ENCODE measurements at regions not wholly inside any gene's neighbourhood (a gene's known extent, or its start where the extent isn't known, plus 50 kb on each side); places are given as distances from the start of the nearest gene placed in this dataset.

DNA sequence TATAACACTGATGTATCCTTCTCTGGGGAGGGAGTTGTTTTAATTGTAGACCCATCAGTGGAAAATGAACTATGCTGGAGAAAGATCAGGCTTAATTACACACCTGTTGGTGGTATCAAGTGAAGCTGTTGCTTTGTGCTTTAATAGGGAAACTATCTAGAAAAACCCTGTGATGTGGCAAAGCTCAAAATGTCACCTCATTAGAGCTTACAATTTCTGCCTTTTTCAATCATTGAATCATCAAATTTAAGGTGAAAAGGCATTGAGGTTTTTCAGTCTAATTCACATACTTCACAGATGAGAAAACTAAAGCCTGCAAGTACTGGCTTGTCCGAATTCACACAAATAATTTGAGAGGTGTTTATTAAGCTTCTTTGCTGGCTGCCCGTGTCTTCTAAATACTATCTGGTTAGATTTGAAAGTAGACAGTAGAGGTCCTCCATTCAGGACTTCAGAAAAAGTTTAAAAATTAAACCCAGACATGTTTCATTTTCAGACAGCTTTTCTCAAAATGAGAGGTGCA, 143.3 kb upstream of the MAP3K7 start:
- no peak for DNase-seq (ENCODE audit: low read depth in 3 of 3)

DNA sequence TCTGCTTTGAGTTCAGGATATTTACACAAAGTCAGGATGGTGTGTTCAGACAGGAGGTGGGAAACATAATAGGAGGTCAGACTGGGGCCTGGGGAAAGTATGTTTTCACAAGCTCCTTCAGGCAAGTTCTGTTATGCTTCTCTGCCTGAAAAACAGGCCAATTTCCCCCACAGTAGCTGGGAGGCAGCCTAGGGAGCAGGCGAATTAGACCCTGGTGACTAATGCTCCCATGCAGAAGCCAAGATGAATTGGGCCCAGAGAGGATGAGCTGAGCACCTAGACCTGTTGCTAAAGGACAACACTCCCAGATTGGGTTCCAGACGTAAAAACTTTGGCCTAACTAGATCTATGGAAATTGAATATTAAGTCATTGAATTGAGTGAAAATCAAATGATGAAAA, 142.2 kb upstream of the MAP3K7 start:
- DNase-seq (ENCODE audit: low read depth in 3 of 3) = no peak

DNA sequence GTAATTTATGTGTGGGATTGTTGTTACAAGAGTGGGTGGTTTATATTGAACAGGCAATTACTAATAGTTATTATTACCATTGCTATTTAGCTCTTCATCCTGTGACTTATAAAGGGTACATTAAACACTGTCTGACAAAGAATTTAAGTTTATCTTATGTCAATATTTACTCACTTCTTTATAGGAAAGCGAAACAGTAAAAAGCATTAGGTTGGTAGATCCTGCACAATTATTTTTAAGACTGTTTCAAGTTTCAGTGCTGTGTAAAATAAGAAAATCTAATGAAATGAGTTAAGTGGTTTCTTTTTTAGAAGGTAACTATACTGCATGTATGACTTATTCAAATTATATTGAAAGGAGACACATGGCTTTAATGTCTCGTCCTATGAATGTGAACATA, 135.8 kb upstream of the MAP3K7 start:
- DNase-seq (ENCODE audit: low read depth in 3 of 3) = no peak

DNA sequence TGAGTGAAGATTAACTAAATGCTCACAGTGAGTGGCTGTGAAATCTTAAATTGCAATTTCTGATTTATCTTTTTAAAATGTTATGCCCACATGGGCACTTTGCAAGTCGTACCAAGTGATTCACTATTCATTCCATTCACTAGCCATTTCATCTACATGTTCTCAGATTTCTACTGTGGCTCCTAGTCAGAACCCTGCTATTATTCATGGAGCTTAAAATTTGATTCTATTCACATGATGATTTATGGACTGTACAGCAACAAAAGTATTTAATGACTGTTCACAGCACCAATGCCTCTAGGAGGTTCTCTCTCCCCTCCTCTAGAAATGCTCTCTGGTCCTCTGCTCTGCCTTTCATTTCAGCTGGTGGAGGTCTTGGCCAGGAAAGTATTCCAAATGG, 133.5 kb upstream of the MAP3K7 start:
- DNase-seq (ENCODE audit: low read depth in 3 of 3) = no peak

DNA sequence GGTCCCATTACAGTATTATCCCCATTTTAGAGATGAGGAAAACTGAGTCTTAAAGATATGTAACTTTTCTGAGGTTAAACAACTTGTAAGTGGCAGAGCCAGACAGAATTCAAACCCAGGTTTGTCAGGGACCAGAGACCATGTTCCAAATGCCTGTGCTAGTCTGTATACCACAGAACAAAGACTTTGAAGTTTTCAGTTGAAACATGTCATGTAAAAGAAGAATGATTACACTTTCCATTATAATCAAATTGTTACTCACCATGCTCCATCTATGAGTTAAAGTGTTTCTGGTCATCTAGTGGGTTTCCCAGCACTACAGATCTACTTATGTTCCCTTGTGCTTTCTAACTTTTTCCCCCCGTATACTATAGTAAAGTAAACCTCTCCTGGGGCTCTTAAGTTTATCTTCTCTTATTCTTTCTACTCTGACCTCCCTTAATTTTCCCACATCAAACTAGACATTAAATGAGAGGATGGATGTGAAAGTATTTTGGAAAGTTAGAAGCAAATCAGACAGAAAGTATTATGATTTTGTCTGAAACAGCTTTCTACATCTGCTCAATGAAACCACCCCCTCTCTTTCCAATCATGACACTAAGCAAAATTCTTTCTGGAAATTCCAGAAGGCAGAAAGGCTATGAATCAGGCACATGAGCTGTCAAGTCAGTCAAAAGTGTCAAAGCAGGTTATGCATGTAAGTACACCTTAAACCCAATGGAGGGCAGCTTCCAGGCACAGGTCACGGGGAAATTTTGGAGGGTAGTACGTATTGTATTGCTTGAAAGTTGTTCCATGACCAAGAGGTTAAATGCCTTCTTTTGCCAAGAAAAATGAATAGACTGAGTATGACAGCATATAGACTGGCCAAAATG, 132.7 kb upstream of the MAP3K7 start:
- no peak for DNase-seq (ENCODE audit: low read depth in 3 of 3)

DNA sequence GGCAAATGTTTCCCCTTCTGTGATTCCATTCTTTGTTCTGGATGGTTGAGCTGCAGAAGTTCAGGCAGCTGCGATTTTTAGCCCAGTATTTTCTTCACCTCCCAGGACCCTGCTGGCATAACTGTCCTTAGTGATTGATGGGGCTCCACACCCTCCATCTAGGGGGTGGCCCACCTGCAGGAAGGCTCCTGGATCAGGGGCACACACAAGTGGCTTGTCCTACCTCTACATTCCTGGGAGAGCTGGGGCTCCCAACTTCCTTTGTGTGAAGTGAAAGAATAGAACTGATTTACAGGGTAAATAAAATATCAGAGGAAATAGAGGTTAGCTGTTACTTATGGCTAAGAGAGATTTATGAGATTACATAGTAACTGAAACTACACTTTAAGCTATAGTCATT, 129.5 kb upstream of the MAP3K7 start:
- no peak for DNase-seq (ENCODE audit: low read depth in 3 of 3)

DNA sequence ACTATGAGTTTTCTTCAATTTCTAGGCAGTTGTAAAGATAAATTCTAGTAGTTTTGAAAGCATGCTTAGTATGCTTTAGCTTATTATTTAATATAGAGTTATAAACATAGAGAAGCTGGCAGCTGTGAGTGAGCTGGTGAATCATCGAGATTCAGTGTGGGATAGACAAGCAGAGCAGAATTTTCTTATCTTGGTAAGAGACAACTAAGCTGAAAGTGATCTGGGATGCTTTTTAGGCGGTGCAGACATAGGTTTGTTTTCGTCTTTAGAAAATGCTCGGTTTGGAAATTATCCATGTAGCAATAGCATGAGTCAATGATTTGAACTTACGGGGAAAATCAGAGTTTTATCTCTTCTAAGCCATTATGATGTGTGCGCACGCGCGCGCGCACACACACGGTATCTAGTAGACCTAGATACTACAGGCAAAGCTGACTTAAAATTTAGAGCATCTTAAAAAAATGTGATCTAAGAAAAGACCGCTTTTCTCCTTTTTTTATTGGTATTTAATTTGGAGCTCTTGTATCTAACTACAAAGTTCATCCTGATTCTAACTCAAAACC, 128.3 kb upstream of the MAP3K7 start:
- no peak for DNase-seq (ENCODE audit: low read depth in 3 of 3)

DNA sequence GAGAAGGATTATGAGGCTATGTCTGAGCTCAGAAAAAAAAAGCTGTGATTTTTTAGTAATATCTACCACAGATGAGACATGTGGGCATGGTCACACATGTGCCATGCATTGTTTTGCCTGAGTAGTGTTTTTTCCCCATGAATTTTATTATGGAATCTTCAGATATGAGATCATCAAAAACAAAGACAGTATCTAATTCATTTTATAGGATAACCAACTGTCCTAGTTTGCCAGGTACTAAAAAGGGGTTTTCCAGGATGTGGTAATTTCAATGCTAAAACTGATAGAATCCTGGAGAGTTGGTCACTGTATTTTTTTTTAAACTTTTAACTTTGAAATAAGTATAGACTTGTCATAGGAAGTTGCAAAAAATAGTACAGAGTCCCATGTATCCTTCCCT, 127.4 kb upstream of the MAP3K7 start:
- DNase-seq (ENCODE audit: low read depth in 3 of 3) = no peak

DNA sequence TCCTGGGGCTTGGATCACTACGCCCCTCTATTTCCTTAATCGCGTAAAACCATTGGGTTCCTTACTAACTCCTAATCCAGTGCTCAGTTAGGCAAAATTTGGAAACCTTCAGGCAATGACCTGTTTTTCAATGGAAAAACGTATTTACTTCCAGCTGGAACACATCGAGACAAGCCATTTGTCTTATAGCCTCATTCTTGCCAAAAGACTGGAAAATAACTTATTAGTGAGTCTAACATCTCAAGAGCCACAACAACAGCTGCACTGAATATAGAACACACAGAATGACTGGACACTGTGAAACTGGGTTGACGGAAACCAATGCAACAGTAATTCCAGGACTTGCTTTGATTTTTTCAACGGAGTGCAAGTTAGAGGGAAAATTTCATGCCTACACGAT, 125.2 kb upstream of the MAP3K7 start:
- no peak for DNase-seq (ENCODE audit: low read depth in 3 of 3)

DNA sequence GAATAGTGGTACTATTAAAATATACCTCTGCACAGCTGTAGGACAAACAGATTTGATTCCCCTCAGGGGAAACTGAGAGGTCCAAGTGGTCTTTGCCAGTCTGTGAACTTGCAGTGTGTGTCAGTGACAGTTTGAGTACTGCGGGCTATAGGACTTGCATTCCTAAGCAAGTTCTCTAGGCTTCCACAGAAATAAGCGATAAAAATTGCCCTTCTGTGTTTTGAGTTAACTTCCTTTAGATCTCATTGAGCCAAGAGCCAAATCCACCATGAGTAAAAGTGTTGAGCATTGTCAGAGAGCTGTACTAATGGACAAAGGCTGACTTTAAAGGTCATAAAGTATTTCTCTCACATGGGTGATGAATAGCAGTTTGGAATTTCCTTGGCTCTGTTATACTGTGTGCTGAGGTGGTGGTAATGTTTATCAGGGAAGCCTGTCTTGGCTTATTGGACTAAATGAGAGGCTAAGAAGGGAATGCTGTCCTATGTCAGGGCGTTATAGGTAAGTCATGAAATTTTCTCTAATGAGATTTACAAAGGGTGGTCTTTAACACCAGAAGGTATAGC, 122.6 kb upstream of the MAP3K7 start:
- DNase-seq (ENCODE audit: low read depth in 3 of 3) = no peak

DNA sequence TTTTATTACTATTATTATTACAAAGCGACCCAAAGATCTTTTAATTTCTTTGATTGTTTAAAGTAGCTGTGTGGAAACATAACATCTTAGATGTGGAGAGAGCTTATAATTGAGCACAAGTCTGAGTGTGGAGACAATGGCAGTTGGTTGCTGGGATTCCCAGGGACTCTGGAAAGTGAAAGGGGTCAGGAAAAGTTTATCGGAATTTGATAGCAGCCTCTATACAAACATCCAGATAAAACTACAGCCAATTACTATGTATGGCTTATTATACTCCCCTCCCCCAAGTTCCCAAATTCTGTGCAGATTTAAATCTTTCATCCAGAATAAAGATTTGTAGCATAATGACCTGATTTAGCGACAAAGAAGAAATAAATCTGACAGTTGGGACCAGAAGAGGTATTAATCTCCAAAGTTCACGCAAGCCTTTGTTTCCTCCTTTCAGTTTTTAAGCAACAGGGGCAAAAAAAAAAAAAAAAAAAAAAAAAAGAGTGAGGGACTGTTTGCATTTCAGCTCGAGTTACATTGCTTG, 121.4 kb upstream of the MAP3K7 start:
- no peak for DNase-seq (ENCODE audit: low read depth in 3 of 3)

DNA sequence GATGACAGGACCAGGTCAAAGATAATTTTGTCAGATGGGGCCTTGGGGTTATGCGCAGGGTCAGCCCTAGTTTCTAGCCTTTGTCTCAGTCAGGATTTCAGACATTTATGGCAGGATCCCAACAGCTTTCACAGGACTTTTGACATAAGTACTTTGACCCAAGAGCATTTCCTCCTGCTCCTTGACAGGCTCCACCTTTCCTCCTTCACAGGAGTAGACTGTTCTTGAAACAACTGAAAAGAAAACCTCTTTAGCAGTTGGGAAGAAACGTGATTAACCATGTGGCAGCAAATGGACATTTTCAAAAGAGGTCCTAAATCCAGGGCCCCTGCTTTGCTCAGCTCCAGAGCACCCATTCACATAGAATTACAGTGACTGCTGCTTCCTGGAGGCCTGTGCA, 120.4 kb upstream of the MAP3K7 start:
- DNase-seq (ENCODE audit: low read depth in 3 of 3) = no peak

DNA sequence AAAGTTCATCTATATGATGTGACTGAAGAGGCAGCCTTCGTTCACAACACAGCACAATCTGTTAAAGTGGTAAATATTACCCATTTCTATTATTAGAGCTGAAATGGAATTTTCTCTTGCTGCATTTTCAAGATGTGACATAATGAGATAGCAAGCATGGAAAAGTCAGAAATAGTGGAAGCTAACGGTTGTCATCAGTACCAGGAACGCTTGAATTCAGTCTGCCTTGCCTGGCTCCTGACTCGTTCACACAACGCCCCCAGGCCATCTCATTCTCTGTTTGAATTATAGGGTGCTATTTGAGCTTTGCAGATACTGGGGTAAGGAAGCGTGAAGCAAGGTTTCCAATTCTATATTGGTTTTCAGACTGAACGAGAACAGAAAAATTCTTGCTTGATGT, 116.5 kb upstream of the MAP3K7 start:
- DNase-seq (ENCODE audit: low read depth in 3 of 3) = no peak

DNA sequence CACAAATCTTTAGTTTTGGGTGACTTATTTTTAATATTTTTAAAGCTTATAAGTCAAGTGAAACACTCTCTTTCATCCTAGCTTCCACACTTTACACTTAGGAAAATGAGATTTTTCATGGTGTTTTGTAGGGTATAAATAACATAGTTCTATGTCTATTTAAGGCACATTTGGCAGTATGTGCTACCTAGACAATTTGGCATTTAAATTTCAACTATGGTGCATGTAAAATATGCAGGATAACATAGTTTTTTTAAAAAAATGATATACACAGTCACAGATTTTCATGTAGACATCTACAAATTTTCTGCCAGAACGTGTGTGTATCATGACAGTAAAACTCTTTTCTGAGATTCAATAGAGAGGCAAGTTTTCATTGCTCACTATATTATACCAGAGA, 115.1 kb upstream of the MAP3K7 start:
- no peak for DNase-seq (ENCODE audit: low read depth in 3 of 3)

DNA sequence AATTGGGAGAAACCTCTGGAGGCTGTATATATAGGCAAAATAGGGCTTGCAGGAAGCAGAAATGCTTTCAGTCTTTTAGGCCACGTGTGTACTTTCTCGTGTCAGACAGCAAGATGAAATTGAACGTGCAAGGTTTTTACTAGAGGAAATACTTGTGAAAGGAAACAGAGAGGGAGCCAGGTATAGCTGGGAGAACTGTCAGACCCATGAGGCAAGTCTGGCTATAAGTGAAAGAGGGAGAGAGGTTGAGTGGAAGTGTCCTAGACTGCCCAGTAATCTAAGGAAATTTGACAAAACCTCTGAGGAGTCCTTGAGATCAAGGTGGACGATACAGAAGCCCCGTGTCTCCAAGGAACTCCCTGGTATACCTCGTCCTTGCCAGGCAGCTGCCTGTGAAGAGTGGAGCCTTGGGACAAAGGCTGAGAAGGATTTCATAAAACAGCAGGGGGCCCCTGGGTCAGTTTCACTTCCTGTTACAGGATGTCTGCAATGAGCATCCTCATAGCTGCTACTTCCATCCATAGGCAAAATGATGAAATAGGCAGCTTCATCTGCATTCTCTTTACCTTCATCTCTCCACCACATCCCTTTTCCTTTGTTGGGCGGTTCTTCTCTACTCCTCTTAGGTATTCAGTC, 114.4 kb upstream of the MAP3K7 start:
- DNase-seq (ENCODE audit: low read depth in 3 of 3) = no peak

DNA sequence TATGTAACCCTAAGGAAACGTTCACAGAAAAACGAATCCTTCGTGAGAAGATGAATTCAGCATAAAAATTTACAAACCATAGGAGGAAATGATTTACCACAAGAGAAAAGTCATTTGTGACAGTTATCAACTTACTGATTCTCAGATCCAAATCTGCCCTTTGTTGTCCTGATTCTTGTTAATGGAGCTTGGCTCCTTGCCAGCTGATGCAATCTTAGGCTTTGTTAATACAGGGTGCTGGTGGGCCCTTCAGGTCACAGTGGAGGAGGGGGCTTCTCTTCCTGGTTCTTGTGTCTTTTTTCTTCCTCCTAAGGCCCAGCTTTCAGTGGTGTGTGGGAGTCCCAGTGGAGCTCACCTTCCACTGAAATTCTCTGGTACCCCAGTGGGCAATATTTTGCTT, 108.4 kb upstream of the MAP3K7 start:
- DNase-seq (ENCODE audit: low read depth in 3 of 3) = no peak

DNA sequence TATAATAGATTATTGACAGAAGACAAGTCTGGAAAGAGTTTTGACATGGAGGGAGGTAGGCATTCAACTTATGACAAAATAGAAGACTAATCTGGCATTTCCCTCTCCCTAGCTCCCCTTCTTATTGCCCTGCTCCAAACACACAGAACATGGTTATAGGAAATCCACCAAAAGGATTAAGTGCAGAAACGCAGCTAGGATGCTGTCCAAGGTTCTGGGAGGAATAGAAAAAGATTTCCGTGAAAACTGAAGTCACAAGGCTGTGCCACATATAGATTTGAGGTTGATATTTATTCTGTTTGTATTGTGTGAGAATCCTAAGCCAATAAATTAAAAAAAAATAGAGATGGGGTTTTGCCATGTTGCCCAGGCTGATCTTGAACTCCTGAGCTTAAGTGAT, 107.9 kb upstream of the MAP3K7 start:
- DNase-seq (ENCODE audit: low read depth in 3 of 3) = no peak

DNA sequence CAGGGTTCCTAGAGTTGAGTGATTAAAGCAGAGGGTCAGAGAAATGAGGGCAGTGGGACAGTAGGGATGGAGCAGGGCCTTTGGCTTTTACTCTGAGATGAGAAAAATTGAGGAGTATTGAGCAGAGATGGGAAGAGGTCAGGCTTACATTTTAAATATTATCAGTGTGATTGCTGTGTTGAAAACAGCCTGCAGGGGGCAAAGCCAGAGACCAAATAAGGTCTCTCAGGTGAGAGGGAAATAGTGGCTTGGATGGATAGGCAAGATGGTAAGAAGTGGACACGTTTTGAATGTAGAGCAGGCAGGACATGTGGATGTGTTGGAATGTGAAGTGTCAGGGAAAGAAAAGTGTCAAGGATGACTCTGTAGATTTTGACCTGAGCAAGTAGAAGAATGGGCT, 105.0 kb upstream of the MAP3K7 start:
- no peak for DNase-seq (ENCODE audit: low read depth in 3 of 3)

DNA sequence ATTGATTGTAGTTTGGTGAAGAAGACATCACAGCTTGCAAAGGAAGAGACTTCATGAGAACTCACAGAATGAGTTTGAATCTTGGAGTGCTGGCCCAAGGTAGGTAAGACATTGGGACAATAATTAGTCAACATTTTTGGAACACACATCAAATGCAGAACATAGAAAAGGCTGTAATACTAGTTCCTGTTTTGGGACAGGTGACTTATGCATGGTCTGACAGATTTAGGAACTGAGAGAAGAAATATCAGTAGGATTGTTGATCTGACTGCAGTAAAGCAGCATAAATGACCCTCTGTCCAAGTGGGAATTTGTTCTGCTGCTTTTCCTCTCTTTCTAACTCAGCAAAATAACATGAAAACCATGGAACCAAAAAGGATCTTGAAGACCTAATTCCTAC, 102.3 kb upstream of the MAP3K7 start:
- DNase-seq (ENCODE audit: low read depth in 3 of 3) = no peak

DNA sequence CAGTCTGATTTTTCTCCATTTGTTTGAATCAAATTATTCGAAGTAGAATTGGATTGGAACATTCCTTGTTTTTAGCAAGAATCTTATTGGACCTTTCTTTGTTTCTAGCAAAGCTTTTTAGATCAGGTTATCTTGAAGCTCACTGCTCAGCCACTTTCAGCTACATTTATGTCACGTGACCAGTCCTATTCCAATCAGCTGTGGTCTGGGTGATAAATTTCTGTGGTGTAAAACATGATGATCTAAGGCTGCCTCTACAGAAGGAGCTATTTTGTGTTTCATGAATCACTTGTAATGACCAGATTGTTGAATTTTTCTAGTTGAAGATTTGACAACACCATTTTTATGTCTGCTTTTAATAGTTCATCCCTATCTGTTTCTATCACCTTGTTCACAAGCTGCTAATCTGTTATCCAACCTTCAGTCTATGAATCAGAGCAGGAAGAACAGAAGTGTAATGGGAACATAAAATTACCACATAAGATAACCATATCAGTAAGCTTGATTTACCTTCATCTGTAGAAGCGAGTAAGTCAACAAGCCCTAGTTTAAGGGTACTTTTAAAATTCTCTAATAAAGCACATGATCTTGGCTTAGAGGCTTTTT, 101.0 kb upstream of the MAP3K7 start:
- no peak for DNase-seq (ENCODE audit: low read depth in 3 of 3)

DNA sequence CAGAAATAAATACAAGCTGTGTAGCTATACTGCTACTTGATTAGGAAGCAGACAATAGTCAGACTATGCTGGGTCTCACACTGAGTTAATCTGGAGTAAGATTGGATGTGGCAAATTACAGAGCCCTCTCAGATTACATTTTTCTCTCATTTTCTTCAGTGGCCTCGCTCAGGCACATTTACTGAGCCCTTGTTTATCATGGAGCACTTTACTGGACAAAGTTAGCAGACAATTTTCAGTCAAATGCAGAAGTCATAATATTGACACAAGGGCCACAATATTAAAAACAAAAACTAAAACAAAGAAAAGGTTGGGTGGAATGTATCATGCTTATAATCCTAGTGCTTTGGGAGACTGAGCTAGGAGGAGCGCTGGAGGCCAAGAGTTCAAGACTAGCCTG, 95.0 kb upstream of the MAP3K7 start:
- no peak for DNase-seq (ENCODE audit: low read depth in 3 of 3)

All from stimulated activated CD4-positive, alpha-beta T cell treated with anti-CD3 and anti-CD28 coated beads, TNF-alpha, amount 100 ng/mL, for 24 hours (primary cell).